MM.1S (cell line): ENCODE measurements at regions not wholly inside any gene's neighbourhood (a gene's known extent, or its start where the extent isn't known, plus 50 kb on each side); places are given as distances from the start of the nearest gene placed in this dataset.

ENCODE experiments used
- DNase-seq: peaks from one replicate; pipeline ENCODE4 v3.0.0-alpha.2; 2015
- H2AFZ ChIP-seq: fragments of 300-600 bp; sonication (generic); 2 replicates; pipeline ENCODE4 v1.6.0; 2016; ENCODE audit warnings: antibody characterized with exemption, low read length
- H3F3A ChIP-seq: fragments of 300-600 bp; sonication (generic); 2 replicates; pipeline ENCODE4 v1.6.1; 2016; ENCODE audit warnings: mild to moderate bottlenecking, antibody characterized with exemption, low read length, moderate library complexity, mixed read lengths; ENCODE audit not compliant: insufficient read depth
- H3K27ac ChIP-seq: fragments of 300-600 bp; sonication (generic); 2 replicates; pipeline ENCODE4 v1.5.1; 2016; ENCODE audit warnings: mild to moderate bottlenecking, low read length
- H3K27me3 ChIP-seq: fragments of 300-600 bp; sonication (generic); replicated peaks from 2 replicates; pipeline ENCODE4 v1.6.0; 2016; ENCODE audit warnings: low read length; ENCODE audit not compliant: insufficient read depth
- H3K36me3 ChIP-seq: fragments of 300-600 bp; sonication (generic); replicated peaks from 2 replicates; pipeline ENCODE4 v1.6.1; 2016; ENCODE audit warnings: mild to moderate bottlenecking, low read length, mixed read lengths; ENCODE audit not compliant: insufficient read depth
- H3K4me1 ChIP-seq: fragments of 300-600 bp; sonication (generic); 2 replicates; pipeline ENCODE4 v1.6.1; 2016; ENCODE audit warnings: low read length, mixed read lengths
- H3K4me2 ChIP-seq: fragments of 300-600 bp; sonication (generic); 2 replicates; pipeline ENCODE4 v1.6.0; 2016; ENCODE audit warnings: low read depth, low read length
- H3K4me3 ChIP-seq: fragments of 300-600 bp; sonication (generic); 2 replicates; pipeline ENCODE4 v1.5.1; 2016; ENCODE audit warnings: low read length, mixed read lengths
- H3K79me2 ChIP-seq: fragments of 300-600 bp; sonication (generic); 2 replicates; pipeline ENCODE4 v1.6.1; 2016; ENCODE audit warnings: mixed run types, low read length, mixed read lengths
- H3K9ac ChIP-seq: fragments of 300-600 bp; sonication (generic); 2 replicates; pipeline ENCODE4 v1.6.1; 2016; ENCODE audit warnings: low read length, mixed read lengths
- H3K9me2 ChIP-seq: fragments of 300-600 bp; sonication (generic); replicated peaks from 2 replicates; pipeline ENCODE4 v1.6.1; 2016; ENCODE audit warnings: mild to moderate bottlenecking, low read length, mixed read lengths; ENCODE audit not compliant: insufficient read depth
- H3K9me3 ChIP-seq: fragments of 300-600 bp; sonication (generic); replicated peaks from 2 replicates; pipeline ENCODE4 v1.6.1; 2016; ENCODE audit warnings: mild to moderate bottlenecking, low read length, mixed read lengths; ENCODE audit not compliant: insufficient read depth
- H4K20me1 ChIP-seq: fragments of 300-600 bp; sonication (generic); 2 replicates; pipeline ENCODE4 v1.6.1; 2016; ENCODE audit warnings: mild to moderate bottlenecking, low read length, moderate library complexity, mixed read lengths; ENCODE audit not compliant: insufficient read depth
- CTCF ChIP-seq: fragments of 300-600 bp; sonication (generic); IDR thresholded peaks from 2 replicates; pipeline ENCODE4 v1.5.1; 2016; ENCODE audit warnings: antibody characterized with exemption, low read length, mixed read lengths
- EZH2 ChIP-seq: fragments of 300-600 bp; sonication (generic); optimal IDR thresholded peaks from 2 replicates; pipeline ENCODE3; 2017; ENCODE audit warnings: low read depth, mild to moderate bottlenecking, antibody characterized with exemption, low read length, mixed read lengths
- EZH2phosphoT487 ChIP-seq: fragments of 300-600 bp; sonication (generic); IDR thresholded peaks from 2 replicates; pipeline ENCODE4 v1.6.1; 2018; ENCODE audit warnings: antibody characterized with exemption, low read length

- Histone ChIP-seq H2AFZ (0 out of 2 replicates have a peak overlapping the region, but pooled peaks have one; percentile 19), H3K4me3 (no peak overlapping the region), H3K27ac (peak overlapping the region; percentile 81; the same call in 1 of the 2 replicates), H4K20me1 (no peaks in the 10 kb centered on the region), H3K79me2 (no peaks in the 10 kb centered on the region), H3K9me2 (no peaks in the 10 kb centered on the region), H3F3A (peaks cover 45% of the 10 kb centered on the region), H3K27me3 (no peaks in the 10 kb centered on the region), H3K4me1 (peaks cover 72% of the 10 kb centered on the region), H3K4me2 (no peak overlapping the region), H3K36me3 (no peaks in the 10 kb centered on the region), H3K9me3 (no peaks in the 10 kb centered on the region), H3K9ac (no peak overlapping the region)
- DNase-seq = peak; percentile 17
- TF ChIP-seq EZH2phosphoT487 = no peak
- TF ChIP-seq EZH2 = no peak
- no peak for TF ChIP-seq CTCF
Measured at GRCh38 chr22:22749167-22749758, 104.8 kb downstream of the GGTLC2 start.

GRCh38 chr22:22750335-22751042, 106.1 kb downstream of the GGTLC2 start:
- H4K20me1 ChIP-seq = no peaks in the 10 kb centered on the region
- H3K4me3 ChIP-seq = no peak overlapping the region
- DNase-seq = no peak
- H3K9me3 ChIP-seq = no peaks in the 10 kb centered on the region
- H3F3A ChIP-seq = peaks cover 45% of the 10 kb centered on the region
- H3K27ac ChIP-seq = no peak overlapping the region
- no peaks in the 10 kb centered on the region for H3K79me2 ChIP-seq
- no peak overlapping the region for H3K9ac ChIP-seq
- peaks cover 74% of the 10 kb centered on the region for H3K4me1 ChIP-seq
- H3K36me3 ChIP-seq = no peaks in the 10 kb centered on the region
- no peaks in the 10 kb centered on the region for H3K9me2 ChIP-seq
- TF ChIP-seq CTCF = no peak
- no peak for TF ChIP-seq EZH2
- no peak for TF ChIP-seq EZH2phosphoT487
- no peaks in the 10 kb centered on the region for H3K27me3 ChIP-seq
- no peak overlapping the region for H3K4me2 ChIP-seq
- H2AFZ ChIP-seq = no peak overlapping the region

- no peaks in the 10 kb centered on the region for H3K9me3 ChIP-seq
- H3K79me2 ChIP-seq = no peaks in the 10 kb centered on the region
- TF ChIP-seq EZH2phosphoT487 (no peak), CTCF (no peak), EZH2 (no peak)
- no peak overlapping the region for H3K4me3 ChIP-seq
- H3K27me3 ChIP-seq = no peaks in the 10 kb centered on the region
- no peak overlapping the region for H2AFZ ChIP-seq
- H3K4me1 ChIP-seq = peaks cover 76% of the 10 kb centered on the region
- H3K9ac ChIP-seq = no peak overlapping the region
- H4K20me1 ChIP-seq = no peaks in the 10 kb centered on the region
- H3K36me3 ChIP-seq = no peaks in the 10 kb centered on the region
- H3K27ac ChIP-seq = no peak overlapping the region
- no peak overlapping the region for H3K4me2 ChIP-seq
- no peak for DNase-seq
- H3F3A ChIP-seq = peaks cover 43% of the 10 kb centered on the region
- H3K9me2 ChIP-seq = no peaks in the 10 kb centered on the region
Measured at GRCh38 chr22:22751043-22751603, 106.7 kb downstream of the GGTLC2 start.
